Fibroblast of pulmonary artery (primary cell): ENCODE measurements at regions not wholly inside any gene's neighbourhood (a gene's known extent, or its start where the extent isn't known, plus 50 kb on each side); places are given as distances from the start of the nearest gene placed in this dataset.
A peak's percentile ranks its signal among the peaks of the same experiment; 100 is the strongest.

Source experiments
- DNase-seq: peaks from one replicate; pipeline ENCODE4 v3.0.0-alpha.2; 2010; ENCODE audit warnings: low read depth
- H3K4me3 ChIP-seq: replicated peaks from 2 replicates; pipeline ENCODE4 v1.5.1; 2011; ENCODE audit warnings: low read depth, mild to moderate bottlenecking, control low read depth, low read length, moderate library complexity
- TF ChIP-seq, protein P1 (sequence below): IDR thresholded peaks from 2 replicates; pipeline ENCODE4 v1.5.1; 2011; ENCODE audit warnings: mild to moderate bottlenecking, control low read depth, low read length, inconsistent platforms; ENCODE audit errors: missing control alignments

DNA sequence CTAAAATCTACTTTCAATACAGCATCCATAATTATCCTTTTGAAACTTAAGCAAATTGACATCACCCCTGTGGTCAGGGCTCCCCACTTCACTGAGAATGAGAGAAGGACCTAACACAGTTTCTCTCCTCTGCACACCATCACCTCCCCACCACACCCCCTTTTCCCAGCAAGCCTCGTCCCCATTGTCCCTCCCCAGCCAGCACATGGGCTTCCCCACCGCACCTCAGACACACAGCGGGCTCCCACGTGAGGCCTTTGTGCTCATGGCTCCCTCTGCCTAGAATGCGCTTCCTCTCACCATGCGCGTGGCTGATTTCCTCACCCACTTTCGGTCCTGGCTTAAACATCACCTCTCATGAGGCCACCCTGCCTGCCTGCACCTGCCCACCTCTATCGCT is 639.0 kb upstream of the FRG1 start:
- no peak overlapping the region for H3K4me3 ChIP-seq
- no peak for DNase-seq

GRCh38 chr4:189302719-189303118 is 638.0 kb upstream of the FRG1 start:
- DNase-seq = no peak
- TF ChIP-seq, protein P1, sequence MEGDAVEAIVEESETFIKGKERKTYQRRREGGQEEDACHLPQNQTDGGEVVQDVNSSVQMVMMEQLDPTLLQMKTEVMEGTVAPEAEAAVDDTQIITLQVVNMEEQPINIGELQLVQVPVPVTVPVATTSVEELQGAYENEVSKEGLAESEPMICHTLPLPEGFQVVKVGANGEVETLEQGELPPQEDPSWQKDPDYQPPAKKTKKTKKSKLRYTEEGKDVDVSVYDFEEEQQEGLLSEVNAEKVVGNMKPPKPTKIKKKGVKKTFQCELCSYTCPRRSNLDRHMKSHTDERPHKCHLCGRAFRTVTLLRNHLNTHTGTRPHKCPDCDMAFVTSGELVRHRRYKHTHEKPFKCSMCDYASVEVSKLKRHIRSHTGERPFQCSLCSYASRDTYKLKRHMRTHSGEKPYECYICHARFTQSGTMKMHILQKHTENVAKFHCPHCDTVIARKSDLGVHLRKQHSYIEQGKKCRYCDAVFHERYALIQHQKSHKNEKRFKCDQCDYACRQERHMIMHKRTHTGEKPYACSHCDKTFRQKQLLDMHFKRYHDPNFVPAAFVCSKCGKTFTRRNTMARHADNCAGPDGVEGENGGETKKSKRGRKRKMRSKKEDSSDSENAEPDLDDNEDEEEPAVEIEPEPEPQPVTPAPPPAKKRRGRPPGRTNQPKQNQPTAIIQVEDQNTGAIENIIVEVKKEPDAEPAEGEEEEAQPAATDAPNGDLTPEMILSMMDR = no peak

More for the DNA sequence above, 639.0 kb upstream of the FRG1 start:
- TF ChIP-seq, protein P1 = no peak

DNA sequence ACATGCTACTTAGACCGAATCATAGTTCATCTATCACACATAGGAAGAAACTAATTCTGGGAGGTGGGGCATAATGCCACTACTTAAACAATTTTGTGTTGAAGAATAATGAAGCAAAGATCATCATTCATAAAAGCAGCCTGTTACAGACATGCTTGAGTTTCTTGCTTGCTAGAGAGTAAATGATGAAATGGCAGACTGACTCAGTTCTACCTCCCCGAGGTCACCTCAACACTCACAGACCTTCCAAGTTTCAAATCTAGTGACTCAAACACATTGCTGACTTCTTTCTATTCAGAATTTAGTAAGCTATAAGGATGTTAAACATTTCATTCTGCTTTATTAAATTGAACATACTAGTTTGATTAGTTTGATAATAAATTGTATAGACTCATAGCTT is 636.5 kb upstream of the FRG1 start:
- TF ChIP-seq, protein P1 = no peak
- H3K4me3 ChIP-seq = no peak overlapping the region
- no peak for DNase-seq

More at GRCh38 chr4:189302719-189303118, 638.0 kb upstream of the FRG1 start:
- H3K4me3 ChIP-seq = no peak overlapping the region

GRCh38 chr4:189304809-189305208 is 635.9 kb upstream of the FRG1 start:
- TF ChIP-seq, protein P1 = no peak
- DNase-seq = peak; percentile 5
- no peak overlapping the region for H3K4me3 ChIP-seq

- no peak for DNase-seq
- TF ChIP-seq, protein P1 = no peak
These were observed 635.2 kb upstream of the FRG1 start for GRCh38 chr4:189305500-189305899.

GRCh38 chr4:189311251-189311650 is 629.4 kb upstream of the FRG1 start:
- TF ChIP-seq, protein P1 = no peak
- H3K4me3 ChIP-seq = no peak overlapping the region
- no peak for DNase-seq

More at GRCh38 chr4:189305500-189305899, 635.2 kb upstream of the FRG1 start:
- no peak overlapping the region for H3K4me3 ChIP-seq

- TF ChIP-seq, protein P1 = no peak
- H3K4me3 ChIP-seq = no peak overlapping the region
- no peak for DNase-seq
These were observed 627.6 kb upstream of the FRG1 start for GRCh38 chr4:189313064-189313463.
